Smooth muscle cell (in vitro differentiated cells): ENCODE measurements at regions not wholly inside any gene's neighbourhood (a gene's known extent, or its start where the extent isn't known, plus 50 kb on each side); places are given as distances from the start of the nearest gene placed in this dataset.

Experiments used
- DNase-seq: peaks from one replicate; lab custom pipeline; 2025; ENCODE audit not compliant: unreplicated experiment; lab: John Stamatoyannopoulos, UW
- H2AFZ ChIP-seq: fragments of 200-600 bp; sonication (generic); 2 replicates; pipeline ENCODE4 v1.6.0; 2016; ENCODE audit warnings: antibody characterized with exemption, low read depth, mild to moderate bottlenecking
- H3F3A ChIP-seq: fragments of 200-600 bp; sonication (generic); 2 replicates; pipeline ENCODE4 v1.6.0; 2017; ENCODE audit warnings: antibody characterized with exemption, low read depth
- H3K27ac ChIP-seq: fragments of 200-600 bp; sonication (generic); 2 replicates; pipeline ENCODE4 v1.5.1; 2016; ENCODE audit warnings: low read depth, mild to moderate bottlenecking
- H3K27me3 ChIP-seq: fragments of 200-600 bp; sonication (generic); 2 replicates; pipeline ENCODE4 v1.6.1; 2016; ENCODE audit warnings: low read depth, mild to moderate bottlenecking
- H3K36me3 ChIP-seq: fragments of 200-600 bp; sonication (generic); 2 replicates; pipeline ENCODE4 v1.5.1; 2016; ENCODE audit warnings: low read depth
- H3K4me1 ChIP-seq: fragments of 200-600 bp; sonication (generic); 2 replicates; pipeline ENCODE4 v1.5.1; 2016; ENCODE audit warnings: low read depth
- H3K4me2 ChIP-seq: fragments of 200-600 bp; sonication (generic); 2 replicates; pipeline ENCODE4 v1.6.0; 2016; ENCODE audit warnings: mild to moderate bottlenecking
- H3K4me3 ChIP-seq: fragments of 200-600 bp; sonication (generic); 2 replicates; pipeline ENCODE4 v1.5.1; 2016; ENCODE audit warnings: mild to moderate bottlenecking
- H3K79me2 ChIP-seq: fragments of 200-600 bp; sonication (generic); 2 replicates; pipeline ENCODE4 v1.6.0; 2016; ENCODE audit warnings: low read depth, mild to moderate bottlenecking
- H3K9ac ChIP-seq: fragments of 200-600 bp; sonication (generic); 2 replicates; pipeline ENCODE4 v1.6.0; 2016; ENCODE audit warnings: low read depth
- H3K9me3 ChIP-seq: fragments of 200-600 bp; sonication (generic); replicated peaks from 2 replicates; pipeline ENCODE4 v1.5.1; 2016; ENCODE audit warnings: low read depth
- H4K20me1 ChIP-seq: fragments of 200-600 bp; sonication (generic); 2 replicates; pipeline ENCODE4 v1.6.0; 2016; ENCODE audit warnings: low read depth
- CTCF ChIP-seq: fragments of 200-600 bp; sonication (generic); IDR thresholded peaks from 2 replicates; pipeline ENCODE4 v1.5.1; 2017; ENCODE audit warnings: borderline replicate concordance, mild to moderate bottlenecking, antibody characterized with exemption; ENCODE audit not compliant: insufficient read depth, poor library complexity, severe bottlenecking
- WGBS: methylation state at CpG from one replicate; pipeline ENCODE4 v1.1.7; 2016; ENCODE audit warnings: low lambda C conversion rate; 5-methylcytosine and 5-hydroxymethylcytosine counted together

DNA sequence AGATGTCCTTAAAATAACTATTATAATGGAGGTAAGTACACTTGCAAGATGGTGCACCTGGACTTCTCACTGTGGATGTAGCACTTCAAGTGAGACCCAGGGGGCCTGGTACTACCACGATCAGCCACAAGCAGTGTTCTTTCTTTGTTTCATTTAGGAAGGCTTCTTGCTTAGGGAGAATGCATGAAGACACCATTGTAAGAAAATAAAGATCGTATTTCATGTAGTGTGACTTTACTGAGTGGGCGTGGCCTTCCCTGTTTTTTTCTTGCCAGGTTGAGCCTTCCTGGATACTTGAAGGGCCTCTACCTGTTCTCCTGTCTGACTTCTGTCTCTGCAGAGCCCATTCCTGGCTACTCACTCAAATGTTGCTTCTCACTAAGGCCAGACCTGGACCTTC lies 615.6 kb upstream of the SOX11 start:
- no peaks in the 10 kb centered on the region for H3K27me3 ChIP-seq
- H3K4me3 ChIP-seq, result no peak overlapping the region
- no peaks in the 10 kb centered on the region for H3K9me3 ChIP-seq
- TF ChIP-seq CTCF, result no peak
- H4K20me1 ChIP-seq, result no peaks in the 10 kb centered on the region
- H3K27ac ChIP-seq, result no peak overlapping the region
- no peaks in the 10 kb centered on the region for H3K36me3 ChIP-seq
- no peaks in the 10 kb centered on the region for H3K79me2 ChIP-seq
- 78% methylated on average over 3 of the region's 3 CpGs for WGBS
- no peak overlapping the region for H3K9ac ChIP-seq
- H3F3A ChIP-seq, result no peaks in the 10 kb centered on the region
- H2AFZ ChIP-seq, result no peak overlapping the region
- H3K4me2 ChIP-seq, result no peak overlapping the region
- no peaks in the 10 kb centered on the region for H3K4me1 ChIP-seq
- no peak for DNase-seq

DNA sequence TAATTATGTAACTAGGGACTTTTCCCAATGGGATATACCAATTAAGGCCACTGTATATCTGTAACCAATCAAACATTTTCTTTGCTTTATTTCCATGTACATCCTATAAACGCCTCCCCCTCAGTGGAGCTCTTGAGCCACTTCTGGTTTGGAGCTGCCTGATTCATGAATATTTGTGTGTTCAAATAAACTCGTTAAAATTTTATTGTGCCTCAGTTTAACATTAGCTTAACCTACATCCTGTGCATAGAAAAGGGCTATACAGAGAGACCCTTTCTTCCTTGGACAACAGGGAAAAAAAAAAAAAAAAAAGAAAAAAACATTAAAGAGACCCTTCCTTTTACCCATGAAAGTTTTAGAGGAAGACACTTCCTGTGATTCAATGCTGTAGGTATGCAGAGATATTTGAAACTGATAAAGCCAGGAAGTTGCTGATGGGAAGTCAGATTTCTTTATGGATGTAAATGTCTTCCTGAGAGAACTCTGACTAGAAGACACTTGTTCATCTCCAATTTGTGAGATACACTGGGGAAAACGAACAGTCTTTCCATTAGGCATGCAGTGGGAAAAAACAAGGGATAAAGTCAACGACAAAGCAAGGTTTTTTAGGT lies 614.6 kb upstream of the SOX11 start:
- H4K20me1 ChIP-seq, result no peaks in the 10 kb centered on the region
- no peak overlapping the region for H3K4me2 ChIP-seq
- TF ChIP-seq CTCF, result peak; percentile 12
- H3K4me3 ChIP-seq, result no peak overlapping the region
- H3K27me3 ChIP-seq, result no peaks in the 10 kb centered on the region
- no peak overlapping the region for H3K27ac ChIP-seq
- WGBS, result 45% methylated on average over 4 of the region's 4 CpGs
- H3K4me1 ChIP-seq, result no peaks in the 10 kb centered on the region
- no peaks in the 10 kb centered on the region for H3F3A ChIP-seq
- no peak overlapping the region for H3K9ac ChIP-seq
- H2AFZ ChIP-seq, result no peak overlapping the region
- no peak for DNase-seq
- H3K9me3 ChIP-seq, result no peaks in the 10 kb centered on the region
- H3K36me3 ChIP-seq, result no peaks in the 10 kb centered on the region
- no peaks in the 10 kb centered on the region for H3K79me2 ChIP-seq

DNA sequence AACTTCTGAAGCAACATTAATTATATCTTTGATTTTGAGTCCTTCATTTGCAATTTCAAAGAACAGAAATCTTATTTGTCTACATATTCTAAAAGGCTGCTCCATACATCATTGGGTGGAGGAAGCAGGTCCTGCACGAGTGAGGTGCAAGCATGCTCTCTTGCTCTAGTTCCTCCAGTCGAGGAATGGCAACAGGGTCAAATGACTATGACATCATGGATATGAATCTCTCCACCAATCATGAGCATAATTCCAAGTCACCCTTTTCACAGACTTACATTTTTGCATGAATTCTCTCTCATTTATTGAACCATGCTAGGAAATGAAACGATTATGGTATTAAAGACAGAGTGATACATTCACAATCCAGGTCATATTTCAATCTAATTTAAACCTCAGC lies 608.8 kb upstream of the SOX11 start:
- no peak for DNase-seq
- 89% methylated on average over 3 of the region's 3 CpGs for WGBS
- Histone ChIP-seq H3K27me3 (no peaks in the 10 kb centered on the region), H3K4me1 (no peaks in the 10 kb centered on the region), H3K9me3 (no peaks in the 10 kb centered on the region), H3K4me2 (no peak overlapping the region), H3K4me3 (no peak overlapping the region), H3F3A (no peaks in the 10 kb centered on the region), H4K20me1 (no peaks in the 10 kb centered on the region), H3K79me2 (no peaks in the 10 kb centered on the region), H3K36me3 (no peaks in the 10 kb centered on the region), H3K27ac (no peak overlapping the region), H2AFZ (no peak overlapping the region), H3K9ac (no peak overlapping the region)
- no peak for TF ChIP-seq CTCF

- Histone ChIP-seq H3K27me3 (no peaks in the 10 kb centered on the region), H3K9ac (no peak overlapping the region), H3K27ac (no peak overlapping the region), H3K4me2 (no peak overlapping the region), H3K79me2 (no peaks in the 10 kb centered on the region), H3K4me3 (no peak overlapping the region), H2AFZ (no peak overlapping the region), H3K4me1 (no peaks in the 10 kb centered on the region), H3K36me3 (no peaks in the 10 kb centered on the region), H3K9me3 (no peaks in the 10 kb centered on the region), H3F3A (no peaks in the 10 kb centered on the region), H4K20me1 (no peaks in the 10 kb centered on the region)
- 93% methylated on average over 5 of the region's 5 CpGs for WGBS
- DNase-seq, result no peak
- no peak for TF ChIP-seq CTCF
Observed at GRCh38 chr2:5089409-5089808, 602.8 kb upstream of the SOX11 start.
